ENCODE measurements at regions not wholly inside any gene's neighbourhood (a gene's known extent, or its start where the extent isn't known, plus 50 kb on each side); places are given as distances from the start of the nearest gene placed in this dataset.
A peak's percentile ranks its signal among the peaks of the same experiment; 100 is the strongest.

- Histone ChIP-seq H3K27ac (no peak overlapping the region), H3K4me3 (no peak overlapping the region)
- no peak for DNase-seq (ENCODE audit: low spot score)
- no peak for TF ChIP-seq CTCF (IDR thresholded peaks at IDR 0.05)
Measured at GRCh38 chr9:109875495-109876129, 95.6 kb downstream of the PALM2AKAP2 start.

- no peak overlapping the region for H3K27ac ChIP-seq
- no peak for TF ChIP-seq CTCF (IDR thresholded peaks at IDR 0.05)
- H3K4me3 ChIP-seq: no peak overlapping the region
- DNase-seq (ENCODE audit: low spot score): no peak
Measured at GRCh38 chr9:109880276-109881169, 100.5 kb downstream of the PALM2AKAP2 start.

- no peak for DNase-seq (ENCODE audit: low spot score)
- TF ChIP-seq CTCF (IDR thresholded peaks at IDR 0.05): no peak
- H3K27ac ChIP-seq: no peak overlapping the region
- H3K4me3 ChIP-seq: no peak overlapping the region
Measured at GRCh38 chr9:109883623-109884022, 103.6 kb downstream of the PALM2AKAP2 start.

GRCh38 chr9:109886041-109886440 is 106.0 kb downstream of the PALM2AKAP2 start:
- Histone ChIP-seq H3K27ac (peak overlapping the region in 1 of 2 donors; percentile 29), H3K4me3 (no peak overlapping the region)
- TF ChIP-seq CTCF (IDR thresholded peaks at IDR 0.05): no peak
- DNase-seq (ENCODE audit: low spot score): no peak

- DNase-seq (ENCODE audit: low spot score): no peak
- no peak for TF ChIP-seq CTCF (IDR thresholded peaks at IDR 0.05)
- H3K27ac ChIP-seq: no peak overlapping the region
- H3K4me3 ChIP-seq: no peak overlapping the region
Measured at GRCh38 chr9:109886617-109887016, 106.6 kb downstream of the PALM2AKAP2 start.

GRCh38 chr9:109887079-109887478 is 107.1 kb downstream of the PALM2AKAP2 start:
- no peak for TF ChIP-seq CTCF (IDR thresholded peaks at IDR 0.05)
- Histone ChIP-seq H3K27ac (peak overlapping the region in 1 of 2 donors; percentile 7), H3K4me3 (no peak overlapping the region)
- DNase-seq (ENCODE audit: low spot score): no peak

Measured in coronary artery (tissue), 2 donors.